Central memory CD4-positive, alpha-beta T cell (primary cell): ENCODE measurements at regions not wholly inside any gene's neighbourhood (a gene's known extent, or its start where the extent isn't known, plus 50 kb on each side); places are given as distances from the start of the nearest gene placed in this dataset.

Experiments used
- DNase-seq: peaks from one replicate; pipeline ENCODE4 v3.0.0; 2022

GRCh38 chr1:186620566-186621350, 59.5 kb downstream of the PTGS2 start:
- DNase-seq = no peak

GRCh38 chr1:186618401-186619170, 61.6 kb downstream of the PTGS2 start:
- peak; percentile 24 for DNase-seq

- no peak for DNase-seq
These were observed 62.3 kb downstream of the PTGS2 start for GRCh38 chr1:186617926-186618325.

DNA sequence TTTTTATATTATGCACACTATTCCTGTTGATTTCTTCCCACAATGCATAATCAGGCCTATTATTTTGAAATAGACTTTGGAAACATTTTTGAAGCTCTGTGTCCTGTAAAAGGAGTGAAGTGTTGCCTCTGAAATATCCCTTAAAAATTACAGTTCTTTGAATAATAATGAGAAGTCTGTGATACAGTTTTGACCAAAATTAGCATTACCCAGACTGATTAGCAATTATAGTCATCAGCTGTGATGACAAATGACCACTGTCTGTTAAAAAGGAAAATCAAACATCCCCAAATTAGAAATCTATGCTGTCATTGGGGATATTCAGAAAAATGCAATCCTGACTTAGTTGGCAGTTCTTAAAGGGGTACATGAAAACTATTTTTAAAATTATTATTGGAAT, 63.7 kb downstream of the PTGS2 start:
- no peak for DNase-seq

DNA sequence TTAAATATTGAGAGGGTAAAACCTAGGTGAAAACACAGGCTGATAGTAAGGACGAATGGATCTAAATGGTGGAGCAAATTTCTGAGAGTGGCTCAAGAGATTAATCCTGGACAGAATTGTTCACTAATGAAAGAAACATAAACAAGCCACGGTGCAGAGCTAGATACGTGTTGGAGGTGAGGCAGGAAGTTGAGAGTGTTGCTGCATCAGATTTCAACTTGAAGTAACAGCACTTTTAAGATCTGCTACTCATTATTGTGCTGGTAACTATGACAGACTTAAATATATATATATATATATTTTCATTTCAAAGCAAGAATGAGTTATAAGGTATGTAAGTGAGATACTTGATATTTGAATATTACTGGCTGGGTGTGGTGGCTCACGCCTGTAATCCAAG, 64.9 kb downstream of the PTGS2 start:
- DNase-seq = no peak

- no peak for DNase-seq
These were observed 69.1 kb downstream of the PTGS2 start for GRCh38 chr1:186611156-186611555.

- DNase-seq = no peak
These were observed 71.0 kb downstream of the PTGS2 start for GRCh38 chr1:186609183-186609582.

DNA sequence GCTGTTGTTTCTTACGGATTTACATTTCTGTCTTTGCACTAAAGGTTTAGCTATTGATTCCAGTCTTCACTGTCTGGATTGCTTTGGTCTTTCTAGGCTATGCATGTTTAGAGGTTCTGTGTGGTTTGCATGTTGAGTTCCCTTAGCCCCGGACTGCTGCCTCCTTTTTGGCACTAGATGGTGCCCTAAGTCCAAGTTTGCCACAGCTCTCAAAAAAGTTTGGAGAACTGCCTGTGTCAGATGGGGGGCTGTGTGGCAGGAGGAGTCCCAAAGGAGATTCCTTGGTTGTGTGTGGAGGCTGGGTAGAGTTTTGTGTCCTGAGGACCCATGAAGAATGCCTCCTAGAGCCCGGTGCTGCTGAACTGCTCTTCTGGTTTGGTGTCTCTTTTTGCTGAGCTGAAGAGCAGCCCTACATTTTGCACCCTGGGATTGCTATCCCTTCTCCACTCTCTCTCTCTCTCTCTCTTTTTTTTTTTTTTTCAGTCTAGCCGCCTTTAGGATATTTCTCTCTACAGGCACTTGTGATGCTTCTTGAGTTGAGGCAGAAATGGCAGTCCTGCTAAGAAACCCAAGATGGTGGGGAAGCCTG, 74.4 kb downstream of the PTGS2 start:
- peak; percentile 2 for DNase-seq

DNA sequence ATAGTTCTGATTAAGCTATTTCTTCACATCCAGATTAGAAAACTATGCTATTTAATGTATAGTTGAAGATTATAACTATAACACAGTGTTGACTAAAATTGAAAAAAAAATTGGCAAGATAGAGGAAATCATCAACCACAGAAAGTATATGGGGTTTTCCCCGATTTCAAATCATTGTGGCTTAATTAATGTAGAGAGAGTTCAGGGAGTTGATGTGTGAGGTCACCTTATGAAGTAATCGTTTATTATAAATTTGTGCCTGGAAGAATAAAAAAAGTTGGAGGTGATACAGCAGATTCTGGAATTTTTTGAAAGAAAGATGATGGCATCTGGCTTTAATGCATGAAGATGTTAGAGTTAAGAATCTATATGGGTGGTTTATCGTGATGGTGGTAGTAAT, 84.3 kb downstream of the PTGS2 start:
- DNase-seq = no peak

GRCh38 chr1:186578325-186579016, 101.8 kb downstream of the PTGS2 start:
- DNase-seq = no peak

DNA sequence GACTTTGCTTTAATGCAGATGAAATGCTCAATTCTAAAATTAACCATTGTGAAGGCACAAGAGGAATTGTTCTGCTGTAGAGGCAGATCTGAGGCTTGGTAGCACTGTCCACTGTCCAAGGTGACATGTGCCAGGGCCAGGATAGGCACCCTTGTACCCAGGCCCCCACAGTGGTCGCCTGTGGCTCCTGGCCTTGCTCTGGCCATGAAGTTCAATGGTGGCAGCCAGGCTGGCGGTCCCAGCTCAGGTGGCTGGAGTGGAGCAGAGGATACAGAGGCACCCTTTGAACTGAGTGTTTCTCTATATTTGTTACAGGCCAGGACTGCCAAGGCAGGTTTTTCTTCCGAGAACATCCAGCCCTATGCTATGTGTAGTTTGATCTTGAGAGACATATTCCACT, 102.6 kb downstream of the PTGS2 start:
- no peak for DNase-seq

DNA sequence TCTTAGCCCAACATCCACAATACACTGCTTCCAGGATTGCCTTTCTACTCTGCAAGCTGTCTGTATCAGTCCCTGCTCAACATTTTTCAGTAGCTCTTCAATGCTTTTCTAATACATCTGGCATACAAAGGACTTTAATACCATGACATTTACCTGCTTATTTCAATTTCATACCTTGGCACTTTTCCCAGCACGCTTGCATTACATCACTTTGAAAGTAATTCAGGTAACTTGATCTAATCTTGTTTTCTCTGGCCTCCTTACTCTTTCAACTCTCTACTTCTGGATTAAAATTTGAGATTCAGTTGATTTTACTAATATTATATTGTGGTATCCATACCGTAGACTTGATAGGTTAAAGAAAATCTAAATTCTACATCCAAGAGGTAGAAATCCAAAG, 103.0 kb downstream of the PTGS2 start:
- DNase-seq = no peak

DNA sequence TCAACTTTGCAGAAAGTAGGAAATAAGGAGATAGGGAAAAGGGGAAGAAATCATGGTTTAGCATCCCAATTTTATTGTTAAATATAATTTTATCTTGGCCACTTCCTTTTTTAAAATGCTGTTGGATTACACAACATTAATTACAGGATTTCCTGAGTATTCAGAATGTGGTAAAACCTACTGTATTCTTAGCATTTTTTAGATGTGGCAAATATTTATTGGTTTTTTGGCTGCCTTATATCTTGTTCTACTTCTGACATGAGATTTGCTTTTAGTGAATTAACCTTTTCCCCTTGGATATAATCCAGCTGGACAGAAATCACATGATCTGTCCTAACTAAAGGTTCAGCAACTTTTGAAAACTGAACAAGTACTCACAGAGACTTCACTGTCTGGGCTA, 104.9 kb downstream of the PTGS2 start:
- DNase-seq = no peak

DNA sequence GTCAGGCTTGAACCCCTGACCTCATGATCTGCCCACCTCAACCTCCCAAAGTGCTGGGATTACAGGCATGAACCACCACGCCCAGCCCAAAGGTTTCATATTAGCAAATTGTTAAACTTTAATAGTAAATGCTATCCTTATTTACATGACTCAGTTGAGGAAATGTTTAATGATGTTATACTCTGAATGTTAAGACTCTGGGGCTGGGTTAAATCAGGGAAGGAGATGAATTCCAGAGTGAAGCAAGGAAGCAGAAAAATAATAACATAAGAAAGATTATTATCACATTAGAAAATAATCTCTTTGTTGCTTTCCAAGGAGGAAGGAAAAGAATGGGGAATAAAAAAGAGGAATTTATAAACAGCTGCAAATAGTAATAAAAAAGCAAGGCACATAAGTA, 105.3 kb downstream of the PTGS2 start:
- no peak for DNase-seq

- no peak for DNase-seq
These were observed 107.7 kb downstream of the PTGS2 start for GRCh38 chr1:186572509-186572908.

DNA sequence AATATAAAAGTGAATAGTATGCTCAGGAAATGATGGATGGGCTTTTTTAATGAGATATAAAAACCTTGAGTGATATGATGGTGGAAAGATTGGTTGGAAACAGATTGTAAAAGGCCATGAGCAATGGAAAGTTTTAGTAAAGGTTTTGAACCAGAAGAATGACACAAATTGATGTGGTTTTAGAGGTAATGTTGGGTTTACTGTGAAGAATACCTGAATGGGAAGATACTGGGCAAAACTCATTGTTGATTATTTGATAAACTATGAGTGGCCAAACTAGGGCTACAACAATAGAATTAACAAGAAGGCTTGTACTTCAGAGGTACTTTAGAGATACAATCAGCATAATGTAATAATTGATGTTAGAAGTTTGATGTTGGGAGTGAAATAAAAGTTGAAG, 108.5 kb downstream of the PTGS2 start:
- no peak for DNase-seq

- no peak for DNase-seq
These were observed 108.9 kb upstream of the PDC start for GRCh38 chr1:186569856-186570255.

DNA sequence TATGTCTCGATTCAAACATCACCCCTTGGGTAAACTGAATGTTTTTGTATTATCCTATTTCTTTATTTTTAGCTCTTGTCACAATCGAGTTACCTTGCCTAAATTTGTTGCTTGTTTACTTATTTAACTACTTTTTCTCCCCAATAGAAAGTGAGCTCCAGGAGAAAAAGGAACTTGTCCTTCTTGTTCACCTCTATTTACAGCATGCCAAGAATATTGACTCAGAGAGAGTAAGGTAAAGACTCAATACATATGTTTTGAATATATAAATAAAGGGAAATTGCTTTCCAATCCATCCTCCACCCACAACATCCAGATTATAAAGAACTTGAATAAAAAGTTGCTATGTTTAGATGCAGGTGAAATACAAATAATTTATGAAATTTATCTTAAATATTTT, 107.3 kb upstream of the PDC start:
- no peak for DNase-seq

- no peak for DNase-seq
These were observed 105.4 kb upstream of the PDC start for GRCh38 chr1:186566140-186566855.

DNA sequence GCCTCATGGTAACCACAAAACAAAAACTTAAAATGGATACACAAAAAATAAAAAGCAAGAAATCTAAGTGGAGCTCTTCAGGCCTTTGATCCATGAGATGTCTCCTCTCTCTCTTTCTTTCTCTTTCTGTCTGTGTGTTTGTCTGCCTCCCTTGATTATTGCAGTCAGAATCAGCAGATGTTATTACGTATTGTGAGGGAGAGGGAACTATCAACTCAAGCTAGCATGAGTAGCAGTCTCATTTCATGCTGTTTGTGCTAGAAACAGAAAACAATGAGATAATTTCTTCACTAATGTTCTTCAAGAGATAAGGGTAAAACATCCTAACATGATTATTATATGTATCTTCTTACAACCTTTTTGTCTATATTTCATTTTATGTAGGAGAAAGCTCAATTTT, 103.7 kb upstream of the PDC start:
- no peak for DNase-seq

DNA sequence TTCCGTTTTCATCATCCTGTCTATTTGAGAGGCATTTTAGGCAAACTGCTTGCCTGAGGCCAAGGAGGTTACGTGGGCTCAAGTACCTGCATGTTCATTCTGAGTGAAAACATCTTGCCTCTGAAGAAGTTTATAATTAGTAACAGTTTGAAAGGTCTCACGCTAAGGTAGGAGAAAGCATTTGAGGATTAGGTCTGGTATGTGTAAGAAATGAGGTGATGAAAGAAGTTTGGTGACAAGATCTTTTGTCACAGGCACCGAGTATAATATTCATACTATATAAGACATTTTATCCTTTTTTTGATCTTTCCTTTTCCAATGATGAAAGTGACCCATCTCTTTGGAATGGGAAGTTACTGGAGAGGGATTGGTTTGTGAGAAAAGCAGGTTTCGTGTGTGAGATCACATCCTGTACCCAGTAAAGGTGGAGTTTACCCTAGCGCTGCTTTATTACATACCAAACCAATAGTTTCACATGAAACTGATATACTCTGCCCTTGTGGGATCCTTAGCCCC, 98.7 kb upstream of the PDC start:
- DNase-seq = no peak

DNA sequence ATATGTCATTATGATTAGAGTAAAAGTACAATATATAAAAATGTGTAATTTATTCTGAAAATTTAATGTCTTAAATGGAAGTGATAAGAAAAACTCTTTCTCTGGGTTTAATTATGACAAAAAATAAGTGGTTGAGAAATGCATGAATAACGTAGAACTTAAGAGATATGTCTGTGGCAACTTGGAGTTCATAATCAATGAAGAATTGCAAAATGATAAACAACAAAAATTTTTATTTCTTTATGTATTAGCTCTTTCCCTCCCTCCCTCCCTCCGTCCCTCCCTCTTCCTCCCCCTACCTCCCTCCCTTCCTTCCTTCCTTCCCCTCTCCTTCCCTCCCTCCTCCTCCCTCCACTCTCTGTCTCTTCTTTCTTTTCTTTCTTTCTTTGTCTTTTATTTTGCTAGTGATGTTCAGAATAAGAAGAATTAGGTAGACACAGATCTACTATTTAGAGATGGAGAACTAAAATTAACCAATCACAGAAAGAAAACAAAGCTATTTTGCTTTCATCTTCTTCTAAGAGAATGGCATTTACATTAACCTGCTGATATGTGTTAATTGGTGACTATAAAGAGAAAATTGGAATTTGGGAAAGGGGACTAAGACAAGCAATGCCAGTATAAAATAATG, 96.3 kb upstream of the PDC start:
- DNase-seq = no peak
